IMR-90 (cell line): ENCODE measurements at regions not wholly inside any gene's neighbourhood (a gene's known extent, or its start where the extent isn't known, plus 50 kb on each side); places are given as distances from the start of the nearest gene placed in this dataset.

Experiments used
- ATAC-seq: fragments of 200-7000 bp; cut with Tn5 transposase; 2 replicates; pipeline ENCODE4 v1.9.1; 2020; ENCODE audit warnings: low read depth, mild to moderate bottlenecking, moderate library complexity
- BruUV-seq: library from RNA; stranded (reverse); fragments of 400-500 nt; replicated peaks from 2 replicates; lab custom pipeline; 2021; lab: Mats Ljungman, UMichigan
- CTCF ChIA-PET: fragments of 300-600 bp; formaldehyde crosslinking; extraction: SDS; loops from one replicate; lab custom pipeline; 2021; ENCODE audit warnings: antibody characterized with exemption; lab: Yijun Ruan, JAX
- POLR2A ChIA-PET: fragments of 300-600 bp; sonication (Branson Sonifier 250); formaldehyde crosslinking; loops from one replicate; lab custom pipeline; 2022; ENCODE audit warnings: antibody characterized with exemption; ENCODE audit not compliant: unreplicated experiment; lab: Charles Lee
- DNase-seq: peaks from one replicate; pipeline ENCODE4 v3.0.0; 2013
- H2AFZ ChIP-seq: replicated peaks from 2 replicates; pipeline ENCODE3; 2013; ENCODE audit warnings: low read length, mild to moderate bottlenecking; ENCODE audit not compliant: poor library complexity
- H2AK5ac ChIP-seq: 2 replicates; pipeline ENCODE4 v1.6.1; 2013; ENCODE audit warnings: low read depth, low read length, inconsistent platforms
- H2AK9ac ChIP-seq: replicated peaks from 2 replicates; pipeline ENCODE3; 2013; ENCODE audit warnings: mild to moderate bottlenecking, low read depth, low read length, moderate library complexity; ENCODE audit not compliant: poor library complexity
- H2BK120ac ChIP-seq: 2 replicates; pipeline ENCODE4 v1.6.1; 2013; ENCODE audit warnings: low read depth, low read length, inconsistent platforms
- H2BK15ac ChIP-seq: 3 replicates; pipeline ENCODE4 v1.6.1; 2013; ENCODE audit warnings: low read depth, low read length, inconsistent platforms
- H2BK20ac ChIP-seq: 2 replicates; pipeline ENCODE4 v1.6.1; 2013; ENCODE audit warnings: low read depth, mild to moderate bottlenecking, inconsistent platforms, low read length, moderate library complexity
- H2BK5ac ChIP-seq: 2 replicates; pipeline ENCODE4 v1.6.1; 2013; ENCODE audit warnings: mild to moderate bottlenecking, low read depth, low read length, inconsistent platforms; ENCODE audit not compliant: poor library complexity, severe bottlenecking
- H3K14ac ChIP-seq: replicated peaks from 2 replicates; pipeline ENCODE4 v1.6.1; 2013; ENCODE audit warnings: low read depth, low read length, inconsistent platforms
- H3K18ac ChIP-seq: 2 replicates; pipeline ENCODE4 v1.6.1; 2013; ENCODE audit warnings: low read depth, low read length, control low read depth
- H3K23ac ChIP-seq: 2 replicates; pipeline ENCODE4 v1.6.1; 2013; ENCODE audit warnings: low read depth, low read length, inconsistent platforms
- H3K27ac ChIP-seq: 2 replicates; pipeline ENCODE4 v1.5.1; 2013; ENCODE audit warnings: mild to moderate bottlenecking, control low read depth, low read length; ENCODE audit not compliant: insufficient read depth
- H3K27me3 ChIP-seq: 2 replicates; pipeline ENCODE4 v1.6.1; 2013; ENCODE audit warnings: low read length; ENCODE audit not compliant: control insufficient read depth, insufficient read depth
- H3K36me3 ChIP-seq: 2 replicates; pipeline ENCODE4 v1.6.1; 2013; ENCODE audit warnings: low read length, mixed read lengths; ENCODE audit not compliant: control insufficient read depth, insufficient read depth
- H3K4ac ChIP-seq: 2 replicates; pipeline ENCODE4 v1.6.1; 2013; ENCODE audit warnings: low read depth, low read length, inconsistent platforms
- H3K4me1 ChIP-seq: 2 replicates; pipeline ENCODE4 v1.6.1; 2013; ENCODE audit warnings: low read length, mixed read lengths; ENCODE audit not compliant: control insufficient read depth, insufficient read depth
- H3K4me2 ChIP-seq: 2 replicates; pipeline ENCODE4 v1.6.1; 2013; ENCODE audit warnings: low read depth, mild to moderate bottlenecking, control low read depth, low read length, moderate library complexity
- H3K4me3 ChIP-seq: 2 replicates; pipeline ENCODE4 v1.5.1; 2013; ENCODE audit warnings: low read depth, mild to moderate bottlenecking, control low read depth, low read length, moderate library complexity; ENCODE audit not compliant: insufficient read depth
- H3K56ac ChIP-seq: 2 replicates; pipeline ENCODE4 v1.6.1; 2013; ENCODE audit warnings: low read length, inconsistent platforms; ENCODE audit not compliant: insufficient read depth; ENCODE audit errors: extremely low read depth
- H3K79me1 ChIP-seq, 2 experiments: 2 replicates each; pipeline ENCODE4 v1.6.1; 2013; ENCODE audit warnings: low read length in 2 of 2, inconsistent platforms in 1 of 2, low read depth in 1 of 2
- H3K9ac ChIP-seq: 2 replicates; pipeline ENCODE4 v1.6.1; 2013; ENCODE audit warnings: low read depth, low read length, control low read depth
- H3K9me1 ChIP-seq: 2 replicates; pipeline ENCODE4 v1.6.1; 2013; ENCODE audit warnings: low read length, inconsistent platforms; ENCODE audit not compliant: insufficient read depth
- H3K9me3 ChIP-seq: 2 replicates; pipeline ENCODE4 v1.6.1; 2013; ENCODE audit warnings: low read length; ENCODE audit not compliant: control insufficient read depth, insufficient read depth
- H4K20me1 ChIP-seq: 2 replicates; pipeline ENCODE4 v1.6.1; 2013; ENCODE audit warnings: low read length, inconsistent platforms; ENCODE audit not compliant: insufficient read depth
- H4K5ac ChIP-seq: 2 replicates; pipeline ENCODE4 v1.6.1; 2013; ENCODE audit warnings: mild to moderate bottlenecking, low read depth, low read length, control low read depth
- H4K8ac ChIP-seq, 2 experiments: 2 replicates each; pipeline ENCODE4 v1.6.1; 2013; ENCODE audit warnings: low read depth in 2 of 2, low read length in 2 of 2, control low read depth in 1 of 2, inconsistent platforms in 1 of 2
- H4K91ac ChIP-seq: 2 replicates; pipeline ENCODE4 v1.6.1; 2013; ENCODE audit warnings: low read depth, low read length, inconsistent platforms; ENCODE audit not compliant: insufficient read depth
- BHLHE40 ChIP-seq: fragments of 150-350 bp; IDR thresholded peaks from 2 replicates; pipeline ENCODE4 v1.6.1; 2016; ENCODE audit warnings: mild to moderate bottlenecking, low read depth, low read length
- CEBPB ChIP-seq: IDR thresholded peaks from 2 replicates; pipeline ENCODE4 v1.6.1; 2012; ENCODE audit warnings: low read depth, low read length, improper control_type of control experiment
- CHD1 ChIP-seq: IDR thresholded peaks from 2 replicates; pipeline ENCODE4 v1.6.1; 2012; ENCODE audit warnings: low read depth, low read length, improper control_type of control experiment
- CTCF ChIP-seq: conservative IDR thresholded peaks from 2 replicates; pipeline ENCODE4 v1.5.1; 2012; ENCODE audit warnings: mild to moderate bottlenecking, low read depth, low read length, improper control_type of control experiment
- ELK1 ChIP-seq: fragments of 150-350 bp; IDR thresholded peaks from 2 replicates; pipeline ENCODE4 v1.6.1; 2016; ENCODE audit warnings: low read depth, mild to moderate bottlenecking, low read length, moderate library complexity, borderline replicate concordance
- MAFK ChIP-seq: IDR thresholded peaks from 2 replicates; pipeline ENCODE4 v1.6.1; 2012; ENCODE audit warnings: low read depth, low read length, improper control_type of control experiment
- MAZ ChIP-seq: IDR thresholded peaks from 2 replicates; pipeline ENCODE4 v1.6.1; 2012; ENCODE audit warnings: low read depth, mild to moderate bottlenecking, low read length, improper control_type of control experiment, moderate library complexity, borderline replicate concordance
- NFE2L2 ChIP-seq: fragments of 150-350 bp; IDR thresholded peaks from 2 replicates; pipeline ENCODE4 v1.6.1; 2016; ENCODE audit warnings: low read depth, mild to moderate bottlenecking, low read length
- POLR2A ChIP-seq: IDR thresholded peaks from 2 replicates; pipeline ENCODE4 v1.6.1; 2012; ENCODE audit warnings: mild to moderate bottlenecking, low read depth, low read length
- RCOR1 ChIP-seq: IDR thresholded peaks from 2 replicates; pipeline ENCODE4 v1.6.1; 2012; ENCODE audit warnings: mild to moderate bottlenecking, low read length, improper control_type of control experiment; ENCODE audit not compliant: insufficient replicate concordance
- SMC3 ChIP-seq: fragments of 150-350 bp; IDR thresholded peaks from 2 replicates; pipeline ENCODE4 v1.6.1; 2016; ENCODE audit warnings: low read depth, mild to moderate bottlenecking, antibody characterized with exemption, low read length, moderate library complexity
- WGBS, 2 experiments: methylation state at CpG; one replicate each; pipeline versions ENCODE4 v1.1.5 to v1.1.7; 2013; ENCODE audit warnings: missing lambda C conversion rate in 2 of 2; ENCODE audit not compliant: insufficient read length in 1 of 2; ENCODE audit errors: extremely low coverage in 2 of 2; 5-methylcytosine and 5-hydroxymethylcytosine counted together
- dilution Hi-C: fragments of 300-500 bp; cut with HindIII; formaldehyde crosslinking; loops from one replicate; pipeline ENCODE4 v1.14.3; 2018; ENCODE audit warnings: low sequenced_read_pairs; ENCODE audit not compliant: unreplicated experiment
- in situ Hi-C: fragments of 300-500 bp; cut with MboI; formaldehyde crosslinking; loops from 3 replicates; pipeline ENCODE4 v1.14.3; 2019; ENCODE audit warnings: low sequenced_read_pairs, inconsistent platforms, mixed read lengths
- intact Hi-C: fragments of 100-400 bp; cut with micrococcal nuclease; formaldehyde crosslinking; loops from 2 replicates; pipeline ENCODE4 v1.10.0; 2022

GRCh38 chr20:12737497-12737896, 271.3 kb upstream of the SPTLC3 start:
- Histone ChIP-seq H3K36me3 (no peaks in the 10 kb centered on the region), H3K18ac (no peak overlapping the region), H3K79me1 (no peaks in the 10 kb centered on the region), H3K23ac (no peak overlapping the region), H3K27ac (no peak overlapping the region), H3K27me3 (no peaks in the 10 kb centered on the region), H4K8ac (no peak overlapping the region), H3K14ac (no peak overlapping the region), H3K9ac (no peak overlapping the region), H4K5ac (no peak overlapping the region), H4K20me1 (no peaks in the 10 kb centered on the region), H4K91ac (no peak overlapping the region), H2BK15ac (no peak overlapping the region), H2BK120ac (no peak overlapping the region), H3K9me1 (no peaks in the 10 kb centered on the region), H3K4me3 (no peak overlapping the region), H3K4me2 (no peak overlapping the region), H3K56ac (no peak overlapping the region), H2AFZ (no peak overlapping the region), H2BK20ac (no peak overlapping the region), H2AK5ac (no peak overlapping the region), H3K4me1 (no peaks in the 10 kb centered on the region), H3K4ac (no peak overlapping the region), H3K9me3 (peaks cover 13% of the 10 kb centered on the region), H2AK9ac (no peak overlapping the region), H2BK5ac (no peak overlapping the region)
- no peak for TF ChIP-seq RCOR1
- TF ChIP-seq POLR2A: no peak
- no peak for TF ChIP-seq ELK1
- no peak for TF ChIP-seq MAZ
- no peak for TF ChIP-seq SMC3
- no peak for TF ChIP-seq CHD1
- TF ChIP-seq BHLHE40: no peak
- TF ChIP-seq CTCF: no peak
- TF ChIP-seq MAFK: no peak
- no peak for TF ChIP-seq CEBPB
- no peak for TF ChIP-seq NFE2L2
- in situ Hi-C loops: no loop called here
- no CpG with 5 or more reads among the region's 4 CpGs for WGBS, 2 experiments
- ATAC-seq (no peak), DNase-seq (no peak)
- dilution Hi-C loops: no loop called here
- POLR2A ChIA-PET: no interaction called here
- intact Hi-C loops: no loop called here
- CTCF ChIA-PET: no interaction called here
- no TSS peak for BruUV-seq
